SK-N-MC (cell line): ENCODE measurements at regions not wholly inside any gene's neighbourhood (a gene's known extent, or its start where the extent isn't known, plus 50 kb on each side); places are given as distances from the start of the nearest gene placed in this dataset.

Source experiments
- EZH2 ChIP-seq: fragments of 200-600 bp; sonication (generic); IDR thresholded peaks from one replicate; pipeline ENCODE4 v1.6.1; 2017; ENCODE audit warnings: antibody characterized with exemption
- FOXP2 ChIP-seq: optimal IDR thresholded peaks from 2 replicates; pipeline ENCODE3; 2011; ENCODE audit warnings: mild to moderate bottlenecking, moderate library complexity; ENCODE audit not compliant: insufficient read depth; ENCODE audit errors: extremely low read length, control extremely low read depth
- POLR2AphosphoS5 ChIP-seq: IDR thresholded peaks from 2 replicates; pipeline ENCODE4 v1.6.1; 2012; ENCODE audit warnings: mild to moderate bottlenecking, low read depth, low read length, borderline replicate concordance

DNA sequence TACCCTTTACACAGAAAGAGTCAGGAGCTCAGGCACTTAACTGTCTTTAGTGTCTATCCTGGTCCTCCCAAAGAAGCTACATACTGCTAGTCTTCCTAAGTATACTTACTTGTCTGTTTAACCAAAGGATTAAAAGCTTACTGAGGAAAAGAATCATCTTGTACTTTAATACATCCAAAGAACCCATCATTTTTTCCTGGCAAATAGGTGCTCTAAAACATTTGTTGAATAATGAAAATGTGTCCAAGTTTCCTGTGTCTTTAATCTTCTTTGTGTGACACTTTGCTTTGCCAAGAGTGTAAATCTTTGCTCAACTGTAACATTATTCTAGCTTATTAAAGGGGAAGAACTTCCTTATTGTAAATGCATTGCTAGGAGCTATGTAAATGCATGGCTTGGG, 519.2 kb downstream of the OTOL1 start:
- no peak for TF ChIP-seq POLR2AphosphoS5
- no peak for TF ChIP-seq EZH2
- TF ChIP-seq FOXP2: no peak
